Neural cell (in vitro differentiated cells): ENCODE measurements at regions not wholly inside any gene's neighbourhood (a gene's known extent, or its start where the extent isn't known, plus 50 kb on each side); places are given as distances from the start of the nearest gene placed in this dataset.

Experiments used
- H2AFZ ChIP-seq: fragments of 200-600, 300-800 bp; sonication (generic), shearing (Covaris generic); 2 replicates; pipeline ENCODE4 v1.6.0; 2014; ENCODE audit warnings: low read depth, mild to moderate bottlenecking, antibody characterized with exemption, low read length, moderate library complexity
- H3F3A ChIP-seq: fragments of 200-600 bp; shearing (Covaris generic); 2 replicates; pipeline ENCODE4 v1.6.1; 2016; ENCODE audit warnings: mild to moderate bottlenecking, moderate library complexity, mixed read lengths, antibody characterized with exemption, low read length; ENCODE audit not compliant: insufficient read depth, poor library complexity, severe bottlenecking
- H3K27ac ChIP-seq: fragments of 200-600, 300-800 bp; sonication (generic), shearing (Covaris generic); 2 replicates; pipeline ENCODE4 v1.5.1; 2014; ENCODE audit warnings: mild to moderate bottlenecking, low read length, moderate library complexity
- H3K27me3 ChIP-seq: fragments of 300-800, 200-600 bp; sonication (generic), shearing (Covaris generic); 2 replicates; pipeline ENCODE4 v1.6.0; 2014; ENCODE audit warnings: mild to moderate bottlenecking, low read depth, low read length, moderate library complexity; ENCODE audit not compliant: insufficient read depth
- H3K36me3 ChIP-seq: fragments of 300-800, 200-600 bp; sonication (generic), shearing (Covaris generic); 2 replicates; pipeline ENCODE4 v1.5.1; 2014; ENCODE audit warnings: mild to moderate bottlenecking, antibody characterized with exemption, low read length, moderate library complexity; ENCODE audit not compliant: insufficient read depth
- H3K4me2 ChIP-seq: fragments of 300-800, 200-600 bp; sonication (generic), shearing (Covaris generic); 2 replicates; pipeline ENCODE4 v1.6.0; 2014; ENCODE audit warnings: mild to moderate bottlenecking, low read length
- H3K4me3 ChIP-seq: fragments of 300-800, 200-600 bp; sonication (generic), shearing (Covaris generic); 2 replicates; pipeline ENCODE4 v1.5.1; 2014; ENCODE audit warnings: mild to moderate bottlenecking, low read length, moderate library complexity
- H3K79me2 ChIP-seq: fragments of 200-600 bp; shearing (Covaris generic); replicated peaks from 2 replicates; pipeline ENCODE4 v1.6.0; 2014; ENCODE audit warnings: mild to moderate bottlenecking, low read length, moderate library complexity; ENCODE audit not compliant: insufficient read depth
- H3K9ac ChIP-seq: fragments of 300-800, 200-600 bp; sonication (generic), shearing (Covaris generic); 2 replicates; pipeline ENCODE4 v1.6.1; 2016; ENCODE audit warnings: mild to moderate bottlenecking, low read length, mixed read lengths
- H3K9me2 ChIP-seq: fragments of 200-600 bp; shearing (Covaris generic); 2 replicates; pipeline ENCODE4 v1.6.1; 2016; ENCODE audit warnings: mild to moderate bottlenecking, low read length, mixed read lengths; ENCODE audit not compliant: insufficient read depth
- H3K9me3 ChIP-seq: fragments of 200-600, 300-800 bp; sonication (generic), shearing (Covaris generic); 2 replicates; pipeline ENCODE4 v1.6.1; 2016; ENCODE audit warnings: mild to moderate bottlenecking, mixed run types, low read length, moderate library complexity, mixed read lengths
- H4K20me1 ChIP-seq: fragments of 200-600 bp; shearing (Covaris generic); 2 replicates; pipeline ENCODE4 v1.6.1; 2016; ENCODE audit warnings: mild to moderate bottlenecking, mixed run types; ENCODE audit not compliant: insufficient read depth
- EP300 ChIP-seq: fragments of 450-650 bp; conservative IDR thresholded peaks from 2 replicates; pipeline ENCODE4 v1.6.1; 2014; ENCODE audit warnings: antibody characterized with exemption, mild to moderate bottlenecking, moderate library complexity; ENCODE audit not compliant: poor library complexity, severe bottlenecking
- EZH2 ChIP-seq: fragments of 200-600, 300-800 bp; shearing (Covaris generic), sonication (generic); IDR thresholded peaks from 2 replicates; pipeline ENCODE4 v1.6.1; 2014; ENCODE audit warnings: antibody characterized with exemption, low read length, borderline replicate concordance, mild to moderate bottlenecking; ENCODE audit not compliant: insufficient read depth, poor library complexity, severe bottlenecking
- MXI1 ChIP-seq: fragments of 450-650 bp; conservative IDR thresholded peaks from 2 replicates; pipeline ENCODE4 v1.6.1; 2014; ENCODE audit warnings: antibody characterized with exemption, mild to moderate bottlenecking; ENCODE audit not compliant: poor library complexity, severe bottlenecking
- POLR2AphosphoS5 ChIP-seq: IDR thresholded peaks from 2 replicates; pipeline ENCODE4 v1.6.1; 2012
- RAD21 ChIP-seq: fragments of 450-650 bp; conservative IDR thresholded peaks from 2 replicates; pipeline ENCODE4 v1.6.1; 2014; ENCODE audit warnings: antibody characterized with exemption, mild to moderate bottlenecking, moderate library complexity
- REST ChIP-seq: IDR thresholded peaks from 2 replicates; pipeline ENCODE4 v1.6.1; 2012; ENCODE audit warnings: borderline replicate concordance
- SMC3 ChIP-seq: fragments of 450-650 bp; conservative IDR thresholded peaks from 2 replicates; pipeline ENCODE4 v1.6.1; 2014; ENCODE audit warnings: antibody characterized with exemption, mild to moderate bottlenecking, moderate library complexity; ENCODE audit not compliant: poor library complexity
- TAF1 ChIP-seq: IDR thresholded peaks from 2 replicates; pipeline ENCODE4 v1.6.1; 2012; ENCODE audit warnings: low read depth
- TF ChIP-seq, protein P1 (sequence below): fragments of 450-650 bp; IDR thresholded peaks from 2 replicates; pipeline ENCODE4 v1.5.1; 2014; ENCODE audit warnings: antibody characterized with exemption, mild to moderate bottlenecking, moderate library complexity; ENCODE audit not compliant: poor library complexity, severe bottlenecking

DNA sequence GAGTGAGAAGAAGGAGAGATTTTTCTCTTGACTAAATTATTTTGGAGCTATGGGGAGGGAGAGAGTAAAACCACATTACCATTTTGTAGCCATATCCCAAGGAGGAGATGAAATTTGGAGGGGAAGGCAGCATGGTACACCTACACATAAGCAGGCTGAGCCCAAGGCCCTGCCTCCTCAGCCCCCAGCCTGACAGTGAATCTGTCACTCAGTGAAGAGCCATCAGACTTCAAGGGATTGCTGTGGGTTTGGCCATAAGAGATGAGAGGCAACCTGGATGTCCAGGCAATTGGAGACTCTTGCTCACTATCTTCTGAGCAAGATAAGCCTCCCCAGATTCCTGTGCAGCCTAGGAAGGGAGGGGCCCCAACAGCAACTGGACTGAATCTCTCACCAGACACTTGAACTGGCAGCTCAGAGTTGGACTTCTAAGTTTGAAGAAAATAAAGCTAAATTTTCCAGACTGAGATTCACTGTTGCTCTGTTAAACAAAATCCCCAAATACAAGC is 216.6 kb downstream of the SEMA6A start:
- Histone ChIP-seq H3K36me3 (no peaks in the 10 kb centered on the region), H3K4me2 (no peak overlapping the region), H3K4me3 (no peak overlapping the region), H3K9me2 (no peaks in the 10 kb centered on the region), H3K9me3 (no peaks in the 10 kb centered on the region), H3K27me3 (peaks cover 14% of the 10 kb centered on the region), H3K27ac (no peak overlapping the region), H2AFZ (no peak overlapping the region), H3K79me2 (no peaks in the 10 kb centered on the region), H4K20me1 (no peaks in the 10 kb centered on the region), H3F3A (no peaks in the 10 kb centered on the region), H3K9ac (no peak overlapping the region)
- no peak for TF ChIP-seq EZH2
- no peak for TF ChIP-seq TAF1
- TF ChIP-seq RAD21 = no peak
- TF ChIP-seq EP300 = no peak
- TF ChIP-seq SMC3 = no peak

DNA sequence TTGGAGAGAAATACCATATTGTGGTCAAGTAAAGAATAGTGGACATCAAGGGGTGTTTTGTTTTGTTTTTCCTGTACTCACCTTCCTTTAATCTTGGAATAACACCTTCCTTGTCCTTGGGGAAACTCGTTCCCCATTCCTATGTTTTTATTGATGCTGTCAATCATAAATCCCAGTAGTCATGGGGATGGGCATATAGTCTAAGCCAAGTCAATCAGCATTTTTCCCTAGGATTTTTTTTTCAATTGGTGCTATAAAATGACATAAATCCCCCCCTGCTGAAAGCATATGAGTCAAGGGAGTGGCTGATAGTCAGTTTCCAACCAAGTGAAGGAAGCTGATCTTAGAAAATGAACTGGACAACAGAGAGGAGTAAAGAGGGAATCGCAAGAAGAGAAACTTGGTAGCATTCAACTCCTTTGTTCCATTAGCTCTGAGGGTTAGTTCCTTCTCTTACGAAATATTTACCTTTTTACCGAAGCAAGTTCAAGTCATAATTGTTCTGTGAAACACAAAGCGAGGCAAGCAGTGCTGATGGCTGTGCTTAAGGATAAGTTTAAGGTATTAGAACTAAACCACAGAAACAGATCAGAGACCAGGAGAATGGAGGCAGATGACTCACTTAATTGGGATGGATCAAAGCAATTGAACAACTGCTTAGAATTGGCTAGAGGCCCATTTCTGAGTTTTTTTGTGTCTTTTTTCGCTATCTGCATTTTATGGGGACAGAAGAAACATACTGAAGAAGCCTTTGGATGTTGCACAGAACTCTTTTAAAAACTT is 218.6 kb downstream of the SEMA6A start:
- H3K36me3 ChIP-seq = no peaks in the 10 kb centered on the region
- TF ChIP-seq SMC3 (no peak), RAD21 (no peak), EP300 (no peak), TAF1 (no peak), MXI1 (no peak), POLR2AphosphoS5 (no peak)
- TF ChIP-seq, protein P1, sequence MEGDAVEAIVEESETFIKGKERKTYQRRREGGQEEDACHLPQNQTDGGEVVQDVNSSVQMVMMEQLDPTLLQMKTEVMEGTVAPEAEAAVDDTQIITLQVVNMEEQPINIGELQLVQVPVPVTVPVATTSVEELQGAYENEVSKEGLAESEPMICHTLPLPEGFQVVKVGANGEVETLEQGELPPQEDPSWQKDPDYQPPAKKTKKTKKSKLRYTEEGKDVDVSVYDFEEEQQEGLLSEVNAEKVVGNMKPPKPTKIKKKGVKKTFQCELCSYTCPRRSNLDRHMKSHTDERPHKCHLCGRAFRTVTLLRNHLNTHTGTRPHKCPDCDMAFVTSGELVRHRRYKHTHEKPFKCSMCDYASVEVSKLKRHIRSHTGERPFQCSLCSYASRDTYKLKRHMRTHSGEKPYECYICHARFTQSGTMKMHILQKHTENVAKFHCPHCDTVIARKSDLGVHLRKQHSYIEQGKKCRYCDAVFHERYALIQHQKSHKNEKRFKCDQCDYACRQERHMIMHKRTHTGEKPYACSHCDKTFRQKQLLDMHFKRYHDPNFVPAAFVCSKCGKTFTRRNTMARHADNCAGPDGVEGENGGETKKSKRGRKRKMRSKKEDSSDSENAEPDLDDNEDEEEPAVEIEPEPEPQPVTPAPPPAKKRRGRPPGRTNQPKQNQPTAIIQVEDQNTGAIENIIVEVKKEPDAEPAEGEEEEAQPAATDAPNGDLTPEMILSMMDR = no peak
- H3F3A ChIP-seq = no peaks in the 10 kb centered on the region
- H2AFZ ChIP-seq = no peak overlapping the region
- no peaks in the 10 kb centered on the region for H3K79me2 ChIP-seq
- no peaks in the 10 kb centered on the region for H4K20me1 ChIP-seq
- H3K9ac ChIP-seq = no peak overlapping the region
- no peak overlapping the region for H3K4me2 ChIP-seq
- H3K27ac ChIP-seq = no peak overlapping the region
- H3K9me2 ChIP-seq = no peaks in the 10 kb centered on the region
- H3K9me3 ChIP-seq = no peaks in the 10 kb centered on the region
- H3K4me3 ChIP-seq = no peak overlapping the region
- H3K27me3 ChIP-seq = peaks cover 5% of the 10 kb centered on the region

DNA sequence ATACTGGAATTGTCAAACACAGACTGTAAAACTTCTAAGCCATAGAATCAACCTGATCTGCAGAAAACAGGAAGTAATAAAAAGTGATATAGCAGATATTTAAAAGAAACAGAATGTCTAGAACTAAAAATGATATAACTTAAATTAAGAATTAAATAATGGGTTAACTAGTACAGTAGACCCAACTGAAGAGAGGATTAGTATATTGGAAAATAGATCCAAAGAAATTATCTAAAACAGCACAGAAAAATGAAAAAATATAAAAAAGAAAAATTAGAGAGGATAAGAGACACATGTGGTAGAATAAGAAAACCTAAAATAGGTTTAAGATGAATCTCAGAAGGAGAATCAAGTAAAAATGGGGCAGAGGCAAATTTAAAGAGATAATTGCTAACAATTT is 219.9 kb downstream of the SEMA6A start:
- Histone ChIP-seq H3F3A (no peaks in the 10 kb centered on the region), H3K9me3 (no peaks in the 10 kb centered on the region), H3K4me2 (no peak overlapping the region), H3K9me2 (no peaks in the 10 kb centered on the region), H2AFZ (no peak overlapping the region), H3K36me3 (no peaks in the 10 kb centered on the region), H3K79me2 (no peaks in the 10 kb centered on the region), H3K4me3 (no peak overlapping the region), H4K20me1 (no peaks in the 10 kb centered on the region), H3K27me3 (no peaks in the 10 kb centered on the region), H3K9ac (no peak overlapping the region), H3K27ac (no peak overlapping the region)
- TF ChIP-seq RAD21 = no peak
- TF ChIP-seq SMC3 = no peak
- no peak for TF ChIP-seq EP300
- TF ChIP-seq, protein P1 = no peak
- TF ChIP-seq EZH2 = no peak
- no peak for TF ChIP-seq POLR2AphosphoS5
- TF ChIP-seq MXI1 = no peak
- TF ChIP-seq REST = no peak
- no peak for TF ChIP-seq TAF1
